Body of pancreas (tissue), 4 donors: ENCODE measurements at regions not wholly inside any gene's neighbourhood (a gene's known extent, or its start where the extent isn't known, plus 50 kb on each side); places are given as distances from the start of the nearest gene placed in this dataset.

Experiments used
- POLR2A ChIP-seq, 3 donors: fragments of 450-650 bp; IDR thresholded peaks; one replicate each; pipeline ENCODE4 v1.6.1; 2016; ENCODE audit warnings: antibody characterized with exemption in 3 of 3, mild to moderate bottlenecking in 2 of 3
- TF ChIP-seq, protein P1 (sequence below), 7 experiments: fragments of 450-650 bp in 4 of 7; fragments of 200-600 bp in 3 of 7; sonication (generic) in 3 of 7; IDR thresholded peaks; one replicate each; pipeline ENCODE4 v1.5.1; 2016 to 2019; ENCODE audit warnings: antibody characterized with exemption in 7 of 7

DNA sequence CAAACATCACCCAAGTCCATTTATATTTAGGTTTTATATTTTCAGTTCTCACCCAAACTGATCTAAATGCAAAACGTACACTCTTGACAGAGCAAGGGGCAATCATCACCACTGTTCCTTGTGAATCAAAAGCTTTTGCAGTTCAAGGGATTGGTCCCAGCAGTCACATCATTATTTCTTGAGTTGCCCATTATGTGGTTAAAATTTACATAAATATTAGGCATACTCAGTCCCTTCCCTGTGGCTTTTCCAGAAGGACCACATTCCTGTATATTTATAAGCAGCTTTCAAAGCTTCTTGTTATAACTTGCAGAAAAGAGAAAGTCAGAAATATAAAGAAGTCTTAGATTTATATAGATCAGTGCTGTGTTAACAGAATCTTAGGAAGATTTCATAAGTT, 224.4 kb downstream of the CLCN4 start:
- TF ChIP-seq, protein P1, sequence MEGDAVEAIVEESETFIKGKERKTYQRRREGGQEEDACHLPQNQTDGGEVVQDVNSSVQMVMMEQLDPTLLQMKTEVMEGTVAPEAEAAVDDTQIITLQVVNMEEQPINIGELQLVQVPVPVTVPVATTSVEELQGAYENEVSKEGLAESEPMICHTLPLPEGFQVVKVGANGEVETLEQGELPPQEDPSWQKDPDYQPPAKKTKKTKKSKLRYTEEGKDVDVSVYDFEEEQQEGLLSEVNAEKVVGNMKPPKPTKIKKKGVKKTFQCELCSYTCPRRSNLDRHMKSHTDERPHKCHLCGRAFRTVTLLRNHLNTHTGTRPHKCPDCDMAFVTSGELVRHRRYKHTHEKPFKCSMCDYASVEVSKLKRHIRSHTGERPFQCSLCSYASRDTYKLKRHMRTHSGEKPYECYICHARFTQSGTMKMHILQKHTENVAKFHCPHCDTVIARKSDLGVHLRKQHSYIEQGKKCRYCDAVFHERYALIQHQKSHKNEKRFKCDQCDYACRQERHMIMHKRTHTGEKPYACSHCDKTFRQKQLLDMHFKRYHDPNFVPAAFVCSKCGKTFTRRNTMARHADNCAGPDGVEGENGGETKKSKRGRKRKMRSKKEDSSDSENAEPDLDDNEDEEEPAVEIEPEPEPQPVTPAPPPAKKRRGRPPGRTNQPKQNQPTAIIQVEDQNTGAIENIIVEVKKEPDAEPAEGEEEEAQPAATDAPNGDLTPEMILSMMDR (IDR thresholded peaks at IDR 0.05), result no peak
- TF ChIP-seq POLR2A (IDR thresholded peaks at IDR 0.05), result no peak
